NCI-H128 (cell line): ENCODE measurements at regions not wholly inside any gene's neighbourhood (a gene's known extent, or its start where the extent isn't known, plus 50 kb on each side); places are given as distances from the start of the nearest gene placed in this dataset.

ENCODE experiments used
- DNase-seq: peaks from one replicate; lab custom pipeline; 2025; ENCODE audit not compliant: unreplicated experiment; lab: John Stamatoyannopoulos, UW

DNA sequence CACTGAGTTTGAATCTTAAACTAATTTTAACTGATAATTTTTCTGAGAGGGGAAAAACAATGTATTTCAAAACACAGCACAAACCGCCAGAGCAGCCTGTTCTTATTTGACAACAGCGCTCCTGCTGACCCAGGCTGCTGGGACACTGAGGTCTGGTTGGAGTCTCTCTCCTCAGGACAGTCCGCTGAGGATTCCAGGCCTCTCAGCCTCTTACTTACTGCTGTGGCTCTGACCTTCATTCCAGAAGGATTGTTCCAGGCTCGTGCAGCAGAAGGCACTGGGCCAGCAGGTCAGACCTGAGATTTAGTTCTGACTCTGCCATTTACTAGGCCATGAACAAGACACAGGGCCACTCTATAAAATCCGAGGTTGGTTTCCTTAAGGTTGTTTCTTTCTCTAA, 393.6 kb downstream of the TDRD3 start:
- no peak for DNase-seq

DNA sequence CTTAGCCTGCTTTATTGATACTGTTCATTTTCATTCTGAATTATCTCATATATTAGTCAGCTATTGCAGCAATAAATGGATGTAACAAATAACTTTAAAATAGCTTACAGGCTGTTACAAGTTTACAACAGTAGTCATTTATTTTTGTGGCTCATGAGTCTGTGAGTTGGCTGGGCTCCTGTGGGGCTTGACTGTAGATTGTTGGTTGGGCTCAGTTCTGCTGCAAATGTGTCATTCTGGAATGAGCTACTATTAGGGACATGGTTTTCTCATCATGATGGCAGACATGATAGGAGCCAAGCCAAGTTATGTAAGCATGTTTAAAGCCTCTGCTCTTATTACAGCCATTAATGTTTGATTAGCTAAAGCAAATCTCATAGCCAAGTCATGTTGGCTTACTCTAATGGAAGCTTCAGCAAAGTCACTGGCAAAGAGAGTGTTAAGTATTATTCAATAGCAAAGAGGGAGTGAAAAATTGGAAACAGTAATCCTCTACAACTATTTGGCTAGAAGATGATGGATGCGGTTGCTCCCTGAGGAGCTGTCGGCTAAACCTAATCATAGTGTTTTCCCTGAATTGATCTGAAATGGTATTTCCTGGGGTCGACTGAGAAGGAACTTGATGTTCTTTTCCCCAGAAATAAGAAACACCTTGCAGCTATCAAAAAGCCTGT, 391.3 kb downstream of the TDRD3 start:
- no peak for DNase-seq

- no peak for DNase-seq
Measured at GRCh38 chr13:60787083-60787482, 390.1 kb downstream of the TDRD3 start.

DNA sequence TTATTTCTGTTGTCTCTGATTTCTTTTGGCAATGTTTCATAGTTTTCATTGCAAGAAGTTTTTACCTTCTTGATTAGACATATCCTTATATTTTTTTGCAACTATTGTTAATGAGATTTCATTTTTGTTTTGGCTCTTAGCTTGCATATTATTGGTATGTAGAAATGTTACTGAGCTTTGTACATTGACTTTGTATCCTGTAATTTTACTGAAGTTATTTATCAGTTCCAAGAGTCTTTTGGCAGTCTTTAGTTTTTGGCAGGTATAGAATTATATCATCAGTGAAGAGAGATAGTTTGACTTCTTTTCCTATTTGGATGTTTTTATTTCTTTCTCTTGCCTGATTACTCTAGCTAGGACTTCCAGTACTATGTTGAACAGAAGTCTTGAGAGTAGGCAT, 375.7 kb downstream of the TDRD3 start:
- no peak for DNase-seq

GRCh38 chr13:60765700-60766411, 368.8 kb downstream of the TDRD3 start:
- no peak for DNase-seq

GRCh38 chr13:60759499-60759898, 362.5 kb downstream of the TDRD3 start:
- no peak for DNase-seq

DNA sequence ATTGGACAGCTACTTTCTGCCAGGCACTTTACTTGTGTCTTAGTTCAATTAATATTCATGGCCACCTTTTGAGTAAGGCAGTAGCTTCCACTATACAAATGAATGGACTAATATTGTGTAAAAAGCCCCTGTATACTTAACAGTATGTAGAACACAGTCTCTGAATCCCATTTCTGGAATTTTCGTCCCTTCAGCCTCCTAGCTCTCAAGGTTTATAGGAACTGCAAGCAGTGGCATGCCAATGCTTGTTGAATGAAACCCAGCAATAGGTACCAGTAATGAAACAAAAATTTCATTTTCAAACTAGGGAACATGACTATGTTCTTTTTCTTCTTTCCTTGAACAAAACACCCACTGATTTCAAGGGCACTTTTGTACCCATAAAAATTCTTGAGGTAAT, 361.6 kb downstream of the TDRD3 start:
- no peak for DNase-seq

DNA sequence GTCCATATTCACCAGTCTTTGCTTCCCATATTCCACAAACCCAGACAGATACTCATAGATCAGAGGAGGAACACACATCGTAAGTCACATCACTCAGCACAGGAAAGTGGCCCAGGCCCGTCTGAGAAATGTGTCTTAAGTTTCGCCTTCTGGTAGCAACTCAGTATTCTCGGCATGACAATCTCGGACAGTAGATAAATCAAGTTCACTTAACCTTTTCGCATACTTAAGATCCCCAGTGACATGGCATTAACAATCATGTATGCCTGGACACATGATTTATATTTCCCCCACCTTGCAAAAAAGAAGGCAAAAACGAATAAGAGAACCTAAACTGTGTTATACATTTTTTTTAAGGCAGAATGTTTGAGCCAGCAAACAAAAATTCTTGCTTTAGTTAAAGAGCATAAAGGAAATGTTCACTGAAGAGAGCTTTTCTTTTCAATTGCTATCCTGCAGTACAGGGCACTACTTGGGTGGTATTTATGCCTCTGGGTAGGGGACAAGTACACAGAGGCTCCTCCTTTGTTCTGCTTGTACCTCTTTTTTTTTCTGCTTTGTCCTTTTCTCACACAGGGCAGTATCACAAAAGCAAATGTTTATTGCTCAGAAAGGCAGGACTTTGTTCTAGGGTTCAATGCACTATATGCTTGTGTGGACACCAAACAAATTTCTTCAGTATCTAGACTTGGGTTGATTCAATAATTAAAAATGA, 360.6 kb downstream of the TDRD3 start:
- DNase-seq, result no peak

GRCh38 chr13:60756306-60756705, 359.3 kb downstream of the TDRD3 start:
- no peak for DNase-seq

DNA sequence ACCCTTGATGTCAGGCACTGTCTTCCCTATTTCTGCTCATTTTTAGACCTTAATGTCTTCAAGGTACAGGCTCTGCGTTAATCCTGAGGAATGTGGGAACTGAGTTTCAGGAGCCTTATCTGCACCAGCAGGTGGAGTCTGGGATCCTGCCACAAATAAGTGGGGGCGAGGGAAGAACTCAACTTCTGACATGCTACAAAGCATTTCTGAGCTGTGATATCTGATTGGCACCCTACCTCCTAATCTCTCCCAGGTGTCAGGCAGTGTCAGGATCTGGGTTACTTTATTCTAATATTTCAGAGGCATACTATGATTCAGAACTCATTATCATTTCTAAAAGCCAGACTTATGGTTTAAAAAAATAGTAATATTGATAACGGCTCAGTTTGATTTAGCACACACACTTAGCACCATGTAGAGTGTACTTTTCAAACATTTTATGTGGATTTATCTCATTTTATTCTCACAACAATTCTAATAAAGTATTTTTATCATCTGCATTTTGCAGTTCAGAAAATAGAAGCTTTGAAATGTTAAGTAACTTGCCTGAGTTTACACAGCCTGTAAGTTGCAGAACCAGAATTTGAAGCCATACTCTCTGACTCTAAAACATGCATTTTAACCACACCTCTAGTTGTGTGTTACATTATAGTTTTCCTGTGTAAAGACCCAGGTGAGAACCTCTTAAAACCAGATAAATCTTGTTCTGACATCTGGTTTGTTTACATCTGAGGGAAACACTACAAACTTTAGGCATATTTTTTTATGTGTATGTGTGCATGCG, 358.6 kb downstream of the TDRD3 start:
- DNase-seq, result no peak

DNA sequence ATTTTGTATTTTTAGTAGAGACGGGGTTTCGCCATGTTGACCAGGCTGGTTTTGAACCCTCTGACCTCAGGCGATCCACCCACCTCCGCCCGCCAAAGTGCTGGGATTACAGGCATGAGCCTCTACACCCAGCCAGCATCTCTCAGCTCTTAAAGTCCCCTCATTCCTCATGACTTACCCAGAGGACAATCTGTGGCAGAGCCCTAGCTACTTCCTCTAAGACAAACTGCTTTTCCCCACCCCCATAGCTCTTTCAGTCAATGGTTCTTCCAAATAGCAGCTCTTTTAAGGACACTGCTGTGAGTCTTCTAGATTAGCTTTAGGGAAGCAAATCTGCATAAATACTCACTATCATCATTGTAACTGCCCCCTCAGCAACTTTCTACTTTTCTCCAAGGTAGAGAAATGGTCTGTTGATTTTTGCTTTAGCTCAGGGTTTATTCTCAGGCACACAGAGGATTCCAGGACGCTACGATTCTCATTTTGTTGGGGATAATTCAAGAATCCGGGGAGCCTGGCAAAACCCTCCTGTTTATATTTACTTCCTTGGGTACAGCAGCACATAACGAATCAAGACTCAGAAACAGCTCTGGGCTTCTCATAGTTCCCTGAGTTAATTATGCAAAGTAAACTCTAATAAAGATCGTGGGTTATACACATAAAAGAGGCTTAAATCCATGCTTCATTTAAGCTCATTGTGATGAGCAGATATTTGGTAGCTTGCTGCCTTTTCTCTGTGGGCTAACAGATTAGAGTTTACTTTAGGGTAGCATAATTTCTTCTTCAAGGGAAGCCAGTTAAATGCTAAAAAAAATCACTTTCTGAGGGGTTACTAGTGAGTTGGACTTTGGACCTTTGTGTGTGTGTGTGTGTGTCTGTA, 357.4 kb downstream of the TDRD3 start:
- no peak for DNase-seq

DNA sequence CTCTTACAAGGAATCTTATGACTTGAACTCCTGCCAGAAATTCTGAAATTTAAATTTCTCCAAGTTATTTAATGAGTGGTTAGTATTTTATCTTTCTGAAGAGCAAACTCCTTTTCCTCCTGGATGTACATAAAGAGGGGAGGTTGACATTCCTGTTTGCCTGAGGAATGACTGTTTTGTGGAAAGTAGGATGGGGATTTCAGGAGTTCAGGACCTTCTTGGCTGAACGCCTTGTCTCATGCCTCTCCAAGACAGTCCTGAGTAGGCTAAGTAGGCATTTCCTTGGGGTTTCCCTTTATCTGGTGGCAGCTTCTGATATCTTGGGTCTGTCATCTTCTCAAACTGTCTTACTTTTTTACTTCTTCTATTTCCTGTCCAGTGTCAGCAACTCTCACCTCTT, 356.6 kb downstream of the TDRD3 start:
- DNase-seq, result no peak

DNA sequence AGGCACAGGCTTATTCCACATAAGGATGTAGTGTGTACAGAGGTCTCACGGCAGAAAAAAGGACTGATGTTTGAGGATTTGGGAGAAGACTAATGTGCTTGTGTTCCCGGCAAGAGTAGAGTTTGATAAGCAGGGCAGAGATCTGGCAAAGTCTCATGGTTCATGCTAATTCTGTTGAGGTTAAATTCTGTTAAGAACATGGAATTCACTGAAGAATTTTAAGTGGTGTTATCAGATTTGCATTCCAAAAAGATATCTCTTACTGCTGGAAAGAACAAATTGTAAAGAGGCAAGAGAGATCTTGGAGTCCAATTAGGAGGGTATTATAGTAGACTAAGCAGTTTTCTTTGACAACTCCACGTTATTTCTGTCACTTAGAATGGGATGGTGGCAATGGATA, 348.3 kb downstream of the TDRD3 start:
- no peak for DNase-seq

DNA sequence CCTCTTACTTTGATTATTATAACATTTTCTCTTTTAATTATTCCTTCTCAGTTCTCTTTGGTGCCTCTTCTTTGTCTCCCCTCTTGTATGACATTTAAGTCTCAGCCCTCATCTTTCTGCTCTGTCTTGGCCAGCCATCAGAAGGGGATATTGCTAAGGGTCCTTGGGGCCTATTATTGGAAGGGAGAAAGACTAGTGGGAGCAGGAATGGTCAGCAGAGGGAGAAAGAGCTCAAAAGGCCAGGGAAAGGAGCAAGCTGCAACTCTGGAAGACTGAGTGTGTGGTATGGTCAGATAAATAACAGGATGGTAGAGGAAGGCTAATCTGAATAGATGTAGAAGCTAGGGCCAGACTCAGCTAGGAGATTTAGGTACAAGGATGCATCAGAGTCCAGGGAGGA, 336.9 kb downstream of the TDRD3 start:
- no peak for DNase-seq

DNA sequence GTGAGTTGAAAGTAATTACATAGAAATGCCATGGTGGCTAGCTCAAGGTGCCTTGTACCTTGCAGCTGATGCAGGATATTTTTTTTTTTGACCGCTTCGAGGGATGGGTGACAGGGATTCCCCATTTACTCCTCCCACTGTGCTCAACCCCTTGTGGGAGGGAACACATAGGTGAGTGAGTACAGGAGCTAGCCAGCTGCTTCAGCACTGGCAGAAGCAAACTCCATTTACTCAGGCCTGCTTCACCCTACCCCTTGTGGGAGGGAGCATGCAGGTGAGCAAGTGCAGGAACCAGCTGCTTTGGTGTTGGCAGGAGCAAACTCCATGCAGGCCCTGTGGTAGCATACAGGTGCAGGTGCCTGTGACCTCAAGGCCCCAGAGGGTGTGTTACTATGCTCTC, 330.1 kb downstream of the TDRD3 start:
- no peak for DNase-seq

- no peak for DNase-seq
Measured at GRCh38 chr13:60721063-60721462, 324.0 kb downstream of the TDRD3 start.

- no peak for DNase-seq
Measured at GRCh38 chr13:60720590-60720989, 323.6 kb downstream of the TDRD3 start.

DNA sequence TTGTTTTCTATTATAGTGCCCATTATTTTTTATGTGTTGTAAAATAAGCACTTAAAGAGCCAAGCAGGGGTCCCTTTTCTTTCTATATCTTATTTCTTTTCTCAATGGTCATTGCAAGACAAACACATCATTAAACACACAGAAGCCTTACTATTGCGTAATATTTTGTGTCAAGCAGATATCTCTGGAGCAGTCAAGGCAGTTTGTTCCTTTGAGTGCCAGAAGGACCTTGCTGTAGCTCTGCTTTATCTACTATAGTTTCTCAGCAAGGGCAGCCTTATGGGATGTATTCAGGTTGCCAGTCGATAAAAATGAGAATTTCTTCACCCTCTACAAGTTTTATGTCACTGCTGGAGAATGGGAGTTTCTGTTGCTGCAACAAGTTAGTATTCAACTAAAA, 319.3 kb downstream of the TDRD3 start:
- no peak for DNase-seq

GRCh38 chr13:60707878-60708277, 310.9 kb downstream of the TDRD3 start:
- no peak for DNase-seq

DNA sequence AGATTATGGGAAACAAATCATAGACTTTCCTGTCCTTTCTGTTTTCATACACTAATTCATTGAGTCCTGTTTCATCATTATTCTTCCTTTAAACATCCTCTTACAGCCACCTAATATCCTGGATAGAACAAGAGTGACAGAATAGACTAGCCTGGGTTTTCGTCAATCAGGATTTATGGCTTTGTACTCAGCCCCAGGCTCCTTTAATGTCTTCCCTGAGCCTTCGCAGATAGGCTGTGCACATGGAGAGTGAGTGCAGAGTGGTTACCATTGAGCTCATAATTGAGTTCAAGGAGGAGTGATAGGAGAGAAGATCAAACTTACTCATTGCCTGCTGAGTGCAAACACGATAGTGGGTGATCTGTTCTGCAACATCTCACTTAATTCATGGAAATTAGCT, 304.9 kb downstream of the TDRD3 start:
- DNase-seq, result no peak

- DNase-seq, result no peak
Measured at GRCh38 chr13:60700994-60701393, 304.0 kb downstream of the TDRD3 start.
